GM20431 (cell line): ENCODE measurements at regions not wholly inside any gene's neighbourhood (a gene's known extent, or its start where the extent isn't known, plus 50 kb on each side); places are given as distances from the start of the nearest gene placed in this dataset.

ENCODE experiments used
- in situ Hi-C: fragments of 300-500 bp; cut with MseI, MboI; formaldehyde crosslinking; loops from one replicate; pipeline ENCODE4 v1.15.0; 2020; ENCODE audit warnings: low sequenced_read_pairs; ENCODE audit not compliant: unreplicated experiment

GRCh38 chr5:63894690-63895089 is 67.6 kb downstream of the HTR1A start:
- in situ Hi-C loops, result no loop called here

- in situ Hi-C loops, result no loop called here
These were observed 83.5 kb downstream of the HTR1A start for GRCh38 chr5:63878788-63879187.

GRCh38 chr5:63877961-63878360 is 84.3 kb downstream of the HTR1A start:
- in situ Hi-C loops, result no loop called here

GRCh38 chr5:63860379-63860778 is 101.9 kb downstream of the HTR1A start:
- in situ Hi-C loops, result no loop called here

GRCh38 chr5:63854076-63854475 is 108.2 kb downstream of the HTR1A start:
- in situ Hi-C loops, result no loop called here

- in situ Hi-C loops, result no loop called here
These were observed 119.1 kb downstream of the HTR1A start for GRCh38 chr5:63843190-63843589.

GRCh38 chr5:63837437-63837836 is 124.8 kb downstream of the HTR1A start:
- in situ Hi-C loops, result no loop called here

- in situ Hi-C loops, result no loop called here
These were observed 130.9 kb downstream of the HTR1A start for GRCh38 chr5:63831381-63831780.

GRCh38 chr5:63825984-63826383 is 136.3 kb downstream of the HTR1A start:
- in situ Hi-C loops, result no loop called here

- in situ Hi-C loops, result no loop called here
These were observed 138.7 kb downstream of the HTR1A start for GRCh38 chr5:63823583-63823982.

- in situ Hi-C loops, result no loop called here
These were observed 139.6 kb downstream of the HTR1A start for GRCh38 chr5:63822614-63823013.

- in situ Hi-C loops, result no loop called here
These were observed 141.7 kb downstream of the HTR1A start for GRCh38 chr5:63820577-63820976.

- in situ Hi-C loops, result no loop called here
These were observed 149.6 kb downstream of the HTR1A start for GRCh38 chr5:63812693-63813092.

- in situ Hi-C loops, result no loop called here
These were observed 150.3 kb downstream of the HTR1A start for GRCh38 chr5:63811961-63812360.

GRCh38 chr5:63811286-63811685 is 151.0 kb downstream of the HTR1A start:
- in situ Hi-C loops, result no loop called here

GRCh38 chr5:63805151-63805550 is 157.1 kb downstream of the HTR1A start:
- in situ Hi-C loops, result no loop called here

GRCh38 chr5:63803165-63803564 is 159.1 kb downstream of the HTR1A start:
- in situ Hi-C loops, result no loop called here

- in situ Hi-C loops, result no loop called here
These were observed 167.3 kb downstream of the HTR1A start for GRCh38 chr5:63794979-63795378.

GRCh38 chr5:63794296-63794695 is 167.9 kb downstream of the HTR1A start:
- in situ Hi-C loops, result no loop called here

- in situ Hi-C loops, result no loop called here
These were observed 187.3 kb downstream of the HTR1A start for GRCh38 chr5:63774939-63775338.

- in situ Hi-C loops, result no loop called here
These were observed 194.0 kb downstream of the HTR1A start for GRCh38 chr5:63768221-63768620.

GRCh38 chr5:63760965-63761364 is 201.3 kb downstream of the HTR1A start:
- in situ Hi-C loops, result no loop called here
